Breast epithelium (tissue), 3 donors: ENCODE measurements at regions not wholly inside any gene's neighbourhood (a gene's known extent, or its start where the extent isn't known, plus 50 kb on each side); places are given as distances from the start of the nearest gene placed in this dataset.

Experiments used
- CTCF ChIP-seq, 3 donors: fragments of 450-650 bp; IDR thresholded peaks; one replicate each; pipeline ENCODE4 v1.5.1; 2016 to 2017; ENCODE audit warnings: antibody characterized with exemption in 3 of 3, mild to moderate bottlenecking in 3 of 3, moderate library complexity in 3 of 3
- POLR2A ChIP-seq: fragments of 450-650 bp; IDR thresholded peaks from one replicate; pipeline ENCODE4 v1.6.1; 2016; ENCODE audit warnings: antibody characterized with exemption, mild to moderate bottlenecking, moderate library complexity
- POLR2AphosphoS5 ChIP-seq, 3 donors: sonication (generic); formaldehyde crosslinking; IDR thresholded peaks; one replicate each; pipeline ENCODE4 v1.6.1; 2017; ENCODE audit warnings: antibody characterized with exemption in 3 of 3

GRCh38 chr5:110917161-110917875 is 154.2 kb upstream of the TSLP start:
- TF ChIP-seq CTCF (IDR thresholded peaks at IDR 0.05) (no peak), POLR2A (no peak), POLR2AphosphoS5 (IDR thresholded peaks at IDR 0.05) (no peak)
